SU-DHL-6 (cell line): ENCODE measurements at regions not wholly inside any gene's neighbourhood (a gene's known extent, or its start where the extent isn't known, plus 50 kb on each side); places are given as distances from the start of the nearest gene placed in this dataset.

Experiments
- H2AFZ ChIP-seq: fragments of 200-600 bp; sonication (generic); 2 replicates; pipeline ENCODE4 v1.6.1; 2014; ENCODE audit warnings: low read depth, mild to moderate bottlenecking, moderate library complexity, mixed read lengths, antibody characterized with exemption, low read length; ENCODE audit not compliant: severe bottlenecking
- H3F3A ChIP-seq: fragments of 200-600 bp; shearing (Covaris generic); 2 replicates; pipeline ENCODE4 v1.6.0; 2016; ENCODE audit warnings: antibody characterized with exemption, mild to moderate bottlenecking; ENCODE audit not compliant: insufficient read depth
- H3K27ac ChIP-seq: fragments of 200-600 bp; sonication (generic); 2 replicates; pipeline ENCODE4 v1.5.1; 2016; ENCODE audit warnings: low read depth, mild to moderate bottlenecking, low read length, moderate library complexity, mixed read lengths
- H3K27me3 ChIP-seq: fragments of 200-600 bp; sonication (generic), shearing (Covaris generic); 2 replicates; pipeline ENCODE4 v1.6.0; 2014; ENCODE audit warnings: mild to moderate bottlenecking, low read length
- H3K36me3 ChIP-seq: fragments of 200-600 bp; sonication (generic); 2 replicates; pipeline ENCODE4 v1.6.1; 2014; ENCODE audit warnings: mild to moderate bottlenecking, low read length, mixed read lengths
- H3K4me2 ChIP-seq: fragments of 300-600, 200-600 bp; shearing (Covaris generic), sonication (generic); 2 replicates; pipeline ENCODE4 v1.6.0; 2014; ENCODE audit warnings: low read length, low read depth, mild to moderate bottlenecking; ENCODE audit not compliant: poor library complexity, severe bottlenecking
- H3K4me3 ChIP-seq: fragments of 200-600 bp; sonication (generic); 2 replicates; pipeline ENCODE4 v1.5.1; 2014; ENCODE audit warnings: antibody characterized with exemption, low read length, mild to moderate bottlenecking, mixed read lengths; ENCODE audit not compliant: insufficient read depth, poor library complexity, severe bottlenecking
- H3K79me2 ChIP-seq: fragments of 200-600 bp; sonication (generic); 2 replicates; pipeline ENCODE4 v1.6.1; 2014; ENCODE audit warnings: mild to moderate bottlenecking, low read length, moderate library complexity; ENCODE audit not compliant: insufficient read depth
- H3K9ac ChIP-seq: fragments of 200-600 bp; sonication (generic); 2 replicates; pipeline ENCODE4 v1.7.0; 2014; ENCODE audit warnings: mild to moderate bottlenecking, low read length
- H3K9me2 ChIP-seq: fragments of 200-600 bp; sonication (generic); replicated peaks from 2 replicates; pipeline ENCODE4 v1.6.1; 2014; ENCODE audit warnings: low read length; ENCODE audit not compliant: insufficient read depth
- H3K9me3 ChIP-seq: fragments of 200-600 bp; sonication (generic); 2 replicates; pipeline ENCODE4 v1.6.1; 2014; ENCODE audit warnings: low read length, mixed read lengths; ENCODE audit not compliant: insufficient read depth
- H4K20me1 ChIP-seq: fragments of 200-600 bp; sonication (generic); 2 replicates; pipeline ENCODE4 v1.6.1; 2014; ENCODE audit warnings: low read depth, mild to moderate bottlenecking, antibody characterized with exemption, low read length, moderate library complexity, mixed read lengths
- EZH2phosphoT487 ChIP-seq: fragments of 200-600 bp; sonication (generic), shearing (Covaris generic); conservative IDR thresholded peaks from 2 replicates; pipeline ENCODE4 v1.6.1; 2018; ENCODE audit warnings: mild to moderate bottlenecking, antibody characterized with exemption, low read length, moderate library complexity, mixed read lengths
- TF ChIP-seq, protein P1 (sequence below): fragments of 200-600 bp; sonication (generic); IDR thresholded peaks from one replicate; pipeline ENCODE4 v1.5.1; 2017; ENCODE audit warnings: antibody characterized with exemption, mild to moderate bottlenecking, low read length, moderate library complexity; ENCODE audit not compliant: insufficient read depth, poor library complexity, severe bottlenecking

GRCh38 chr6:907928-908327, 215.0 kb upstream of the EXOC2 start:
- H3K4me2 ChIP-seq = no peak overlapping the region
- 0 out of 2 replicates have a peak, but pooled peaks cover 3% of the 10 kb centered on the region for H3F3A ChIP-seq
- no peaks in the 10 kb centered on the region for H3K9me2 ChIP-seq
- no peak overlapping the region for H3K4me3 ChIP-seq
- H3K27ac ChIP-seq = no peak overlapping the region
- H3K36me3 ChIP-seq = no peaks in the 10 kb centered on the region
- H4K20me1 ChIP-seq = no peaks in the 10 kb centered on the region
- H2AFZ ChIP-seq = no peak overlapping the region
- H3K79me2 ChIP-seq = no peaks in the 10 kb centered on the region
- H3K9ac ChIP-seq = no peak overlapping the region
- TF ChIP-seq, protein P1, sequence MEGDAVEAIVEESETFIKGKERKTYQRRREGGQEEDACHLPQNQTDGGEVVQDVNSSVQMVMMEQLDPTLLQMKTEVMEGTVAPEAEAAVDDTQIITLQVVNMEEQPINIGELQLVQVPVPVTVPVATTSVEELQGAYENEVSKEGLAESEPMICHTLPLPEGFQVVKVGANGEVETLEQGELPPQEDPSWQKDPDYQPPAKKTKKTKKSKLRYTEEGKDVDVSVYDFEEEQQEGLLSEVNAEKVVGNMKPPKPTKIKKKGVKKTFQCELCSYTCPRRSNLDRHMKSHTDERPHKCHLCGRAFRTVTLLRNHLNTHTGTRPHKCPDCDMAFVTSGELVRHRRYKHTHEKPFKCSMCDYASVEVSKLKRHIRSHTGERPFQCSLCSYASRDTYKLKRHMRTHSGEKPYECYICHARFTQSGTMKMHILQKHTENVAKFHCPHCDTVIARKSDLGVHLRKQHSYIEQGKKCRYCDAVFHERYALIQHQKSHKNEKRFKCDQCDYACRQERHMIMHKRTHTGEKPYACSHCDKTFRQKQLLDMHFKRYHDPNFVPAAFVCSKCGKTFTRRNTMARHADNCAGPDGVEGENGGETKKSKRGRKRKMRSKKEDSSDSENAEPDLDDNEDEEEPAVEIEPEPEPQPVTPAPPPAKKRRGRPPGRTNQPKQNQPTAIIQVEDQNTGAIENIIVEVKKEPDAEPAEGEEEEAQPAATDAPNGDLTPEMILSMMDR = no peak
- no peak for TF ChIP-seq EZH2phosphoT487
- no peaks in the 10 kb centered on the region for H3K27me3 ChIP-seq
- no peaks in the 10 kb centered on the region for H3K9me3 ChIP-seq

- H3K36me3 ChIP-seq = no peaks in the 10 kb centered on the region
- H3K27me3 ChIP-seq = no peaks in the 10 kb centered on the region
- H4K20me1 ChIP-seq = no peaks in the 10 kb centered on the region
- H3K79me2 ChIP-seq = no peaks in the 10 kb centered on the region
- H3K9me2 ChIP-seq = no peaks in the 10 kb centered on the region
- no peak overlapping the region for H3K9ac ChIP-seq
- no peak overlapping the region for H2AFZ ChIP-seq
- no peak overlapping the region for H3K4me2 ChIP-seq
- no peak overlapping the region for H3K27ac ChIP-seq
- TF ChIP-seq EZH2phosphoT487 = no peak
- TF ChIP-seq, protein P1 = no peak
- no peak overlapping the region for H3K4me3 ChIP-seq
- H3K9me3 ChIP-seq = no peaks in the 10 kb centered on the region
- 0 out of 2 replicates have a peak, but pooled peaks cover 3% of the 10 kb centered on the region for H3F3A ChIP-seq
Observed at GRCh38 chr6:906920-907319, 214.0 kb upstream of the EXOC2 start.

- TF ChIP-seq, protein P1 = no peak
- no peak for TF ChIP-seq EZH2phosphoT487
- Histone ChIP-seq H3K27me3 (no peaks in the 10 kb centered on the region), H3K9ac (no peak overlapping the region), H3K9me2 (no peaks in the 10 kb centered on the region), H3F3A (0 out of 2 replicates have a peak, but pooled peaks cover 3% of the 10 kb centered on the region), H4K20me1 (no peaks in the 10 kb centered on the region), H3K9me3 (no peaks in the 10 kb centered on the region), H3K79me2 (no peaks in the 10 kb centered on the region), H3K36me3 (no peaks in the 10 kb centered on the region), H3K27ac (no peak overlapping the region), H2AFZ (no peak overlapping the region), H3K4me2 (no peak overlapping the region), H3K4me3 (no peak overlapping the region)
Observed at GRCh38 chr6:905556-905955, 212.6 kb upstream of the EXOC2 start.

DNA sequence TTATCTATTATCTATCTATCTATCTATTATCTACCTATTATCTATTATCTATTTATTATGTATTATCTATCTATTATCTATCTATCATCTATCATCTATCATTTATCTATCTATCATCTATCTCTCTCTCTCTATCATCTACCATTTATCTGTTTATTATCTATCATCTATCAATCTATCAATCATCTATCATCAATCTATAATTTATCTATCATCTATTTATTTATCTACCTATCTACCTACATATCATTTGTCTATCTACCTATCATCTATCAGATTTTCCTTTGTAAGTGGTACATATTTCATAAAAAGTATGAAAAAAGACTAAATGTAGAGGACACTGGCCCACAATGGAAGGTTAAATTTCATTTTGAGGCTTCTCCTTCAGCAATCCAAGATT, 212.1 kb upstream of the EXOC2 start:
- H3K9ac ChIP-seq = no peak overlapping the region
- no peak overlapping the region for H3K4me3 ChIP-seq
- H3K27ac ChIP-seq = no peak overlapping the region
- no peaks in the 10 kb centered on the region for H3K79me2 ChIP-seq
- TF ChIP-seq EZH2phosphoT487 = no peak
- TF ChIP-seq, protein P1 = no peak
- H3F3A ChIP-seq = 0 out of 2 replicates have a peak, but pooled peaks cover 3% of the 10 kb centered on the region
- H3K4me2 ChIP-seq = no peak overlapping the region
- H3K27me3 ChIP-seq = no peaks in the 10 kb centered on the region
- H2AFZ ChIP-seq = no peak overlapping the region
- no peaks in the 10 kb centered on the region for H4K20me1 ChIP-seq
- H3K9me2 ChIP-seq = no peaks in the 10 kb centered on the region
- H3K9me3 ChIP-seq = no peaks in the 10 kb centered on the region
- no peaks in the 10 kb centered on the region for H3K36me3 ChIP-seq
